22Rv1 (cell line): ENCODE measurements at regions not wholly inside any gene's neighbourhood (a gene's known extent, or its start where the extent isn't known, plus 50 kb on each side); places are given as distances from the start of the nearest gene placed in this dataset.
A peak's percentile ranks its signal among the peaks of the same experiment; 100 is the strongest.

Experiments
- H3K27ac ChIP-seq: fragments of 450-650 bp; 2 replicates; pipeline ENCODE4 v1.5.1; 2017
- CTCF ChIP-seq: fragments of 450-650 bp; IDR thresholded peaks from 2 replicates; pipeline ENCODE4 v1.5.1; 2017; ENCODE audit warnings: mild to moderate bottlenecking
- ZFX ChIP-seq: fragments of 450-650 bp; IDR thresholded peaks from 2 replicates; pipeline ENCODE4 v1.6.1; 2017; ENCODE audit warnings: antibody characterized with exemption, borderline replicate concordance

DNA sequence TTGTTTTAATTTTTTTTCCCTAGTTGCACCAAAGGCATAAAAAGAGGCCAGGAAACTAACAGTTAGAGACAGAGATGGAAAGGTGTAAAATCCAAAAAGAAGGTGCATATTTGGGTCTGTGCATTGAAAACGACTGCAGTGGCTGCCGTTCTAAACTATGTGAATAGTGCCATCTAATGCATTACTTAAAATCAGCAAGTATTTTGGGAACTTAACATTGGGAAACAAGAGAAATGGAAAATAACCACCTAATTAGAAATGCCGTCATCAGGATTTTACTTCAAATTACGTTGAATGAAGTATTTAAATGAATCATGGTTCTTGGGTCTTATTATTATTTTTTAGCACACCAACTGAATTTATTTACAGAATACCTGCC is 189.5 kb upstream of the MIR17HG start:
- no peak for TF ChIP-seq ZFX
- TF ChIP-seq CTCF: no peak
- H3K27ac ChIP-seq: no peak overlapping the region

DNA sequence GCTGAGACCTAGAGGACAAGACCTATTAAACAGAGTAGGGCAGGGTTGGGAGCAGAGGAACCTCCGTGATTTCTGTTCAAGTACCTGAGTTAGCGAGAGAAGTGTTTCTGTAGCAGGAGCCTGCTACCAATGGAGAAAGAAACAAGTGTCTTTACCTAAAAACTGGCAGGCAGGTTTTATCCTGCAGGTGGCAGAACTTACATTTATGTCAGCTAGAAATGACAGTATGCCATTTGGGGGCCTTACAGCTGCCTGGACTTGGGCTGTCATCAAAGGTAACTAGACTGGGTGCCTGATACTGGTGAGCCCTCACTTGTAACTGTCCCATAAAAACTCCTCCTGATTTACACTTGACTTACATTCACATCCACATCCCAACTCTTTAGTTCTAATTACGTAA is 185.3 kb upstream of the MIR17HG start:
- H3K27ac ChIP-seq: no peak overlapping the region
- TF ChIP-seq ZFX (no peak), CTCF (peak; percentile 21; the same call in 1 of the 2 replicates)

- H3K27ac ChIP-seq: no peak overlapping the region
- TF ChIP-seq CTCF (no peak), ZFX (no peak)
These were observed 184.9 kb upstream of the MIR17HG start for GRCh38 chr13:91162589-91162988.

DNA sequence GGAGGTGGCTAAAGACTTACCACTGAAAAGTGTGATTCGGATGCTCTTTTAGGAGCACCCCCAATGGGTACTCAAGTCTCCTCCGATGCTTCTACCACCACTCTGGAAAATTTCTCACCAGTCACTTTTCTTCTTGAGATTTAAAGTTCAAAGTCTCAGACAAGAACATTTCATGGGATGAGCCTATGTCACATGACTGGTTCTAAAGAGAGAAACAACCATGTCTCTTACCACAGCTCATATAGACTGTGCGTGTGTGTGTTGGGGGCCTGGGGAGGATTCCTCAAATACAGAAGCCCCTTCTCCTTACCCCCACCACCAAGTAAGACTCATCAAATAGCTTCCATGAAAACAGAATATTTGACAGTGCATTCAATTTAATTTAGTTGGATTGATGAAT is 181.7 kb upstream of the MIR17HG start:
- H3K27ac ChIP-seq: no peak overlapping the region
- TF ChIP-seq ZFX (no peak), CTCF (no peak)

GRCh38 chr13:91166714-91167511 is 180.6 kb upstream of the MIR17HG start:
- TF ChIP-seq ZFX: no peak

DNA sequence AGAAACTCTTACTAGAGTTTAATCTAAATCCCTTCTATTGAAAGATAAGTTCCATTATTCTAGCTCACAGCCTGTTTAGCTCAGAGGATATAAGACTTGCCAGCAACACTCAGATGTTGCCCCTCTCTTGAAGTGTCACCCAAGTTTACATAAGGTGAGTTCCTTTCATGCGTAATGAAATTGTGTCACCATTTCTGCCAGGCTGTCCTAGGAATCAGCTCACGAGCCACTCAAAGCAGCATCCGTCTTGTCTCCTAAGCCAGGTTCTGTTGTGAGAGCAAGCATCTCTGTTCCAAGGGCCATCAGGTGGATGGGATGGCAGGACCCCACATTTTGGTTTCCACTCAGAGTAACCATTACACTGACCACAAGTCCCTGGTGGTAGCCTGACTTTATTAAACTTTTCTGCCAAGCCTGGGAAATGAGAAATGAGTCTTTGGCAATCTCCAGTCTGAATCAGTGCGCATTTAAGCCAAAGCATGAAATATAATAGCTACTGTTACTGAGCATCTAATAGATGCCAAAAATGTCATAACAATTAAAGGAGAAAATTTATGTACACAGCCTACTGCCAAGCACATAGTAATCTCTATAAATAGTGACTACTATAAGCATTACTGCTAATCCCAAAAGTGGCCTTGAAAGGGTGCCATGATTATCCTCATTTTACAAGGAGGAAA is 179.6 kb upstream of the MIR17HG start:
- H3K27ac ChIP-seq: no peak overlapping the region
- no peak for TF ChIP-seq CTCF
- no peak for TF ChIP-seq ZFX

More at GRCh38 chr13:91166714-91167511, 180.6 kb upstream of the MIR17HG start:
- H3K27ac ChIP-seq: no peak overlapping the region

- TF ChIP-seq CTCF (no peak), ZFX (no peak)
- no peak overlapping the region for H3K27ac ChIP-seq
These were observed 179.1 kb upstream of the MIR17HG start for GRCh38 chr13:91168386-91168711.
